Chondrocyte (in vitro differentiated cells): ENCODE measurements at regions not wholly inside any gene's neighbourhood (a gene's known extent, or its start where the extent isn't known, plus 50 kb on each side); places are given as distances from the start of the nearest gene placed in this dataset.

ENCODE experiments used
- DNase-seq: peaks from one replicate; pipeline ENCODE4 v3.0.0; 2021; ENCODE audit warnings: mixed read lengths, low spot score
- H3K27ac Mint-ChIP-seq: one replicate; pipeline ENCODE4 v1.8.0; 2021; ENCODE audit warnings: mild to moderate bottlenecking, moderate library complexity, mixed read lengths; ENCODE audit not compliant: unreplicated experiment
- H3K27me3 Mint-ChIP-seq: 2 replicates; pipeline ENCODE4 v1.8.0; 2021; ENCODE audit warnings: low read depth, mixed read lengths
- H3K36me3 Mint-ChIP-seq: 2 replicates; pipeline ENCODE4 v1.8.0; 2021; ENCODE audit warnings: low read depth, mixed read lengths
- H3K4me1 Mint-ChIP-seq: 2 replicates; pipeline ENCODE4 v1.8.0; 2021; ENCODE audit warnings: low read depth, mild to moderate bottlenecking, mixed read lengths
- H3K4me3 Mint-ChIP-seq: one replicate; pipeline ENCODE4 v1.8.0; 2021; ENCODE audit warnings: mild to moderate bottlenecking, moderate library complexity, mixed read lengths; ENCODE audit not compliant: unreplicated experiment
- H3K9me3 Mint-ChIP-seq: 2 replicates; pipeline ENCODE4 v1.8.0; 2021; ENCODE audit warnings: low read depth, mixed read lengths
- CTCF ChIP-seq: fragments of 200-600 bp; sonication (generic); IDR thresholded peaks from 2 replicates; pipeline ENCODE4 v1.5.0; 2021; ENCODE audit warnings: antibody characterized with exemption, mild to moderate bottlenecking, moderate library complexity

GRCh38 chr13:40124633-40125015 is 469.2 kb downstream of the COG6 start:
- Mint-ChIP-seq H3K36me3 (peaks cover 2% of the 10 kb centered on the region), H3K4me3 (no peak overlapping the region), H3K27ac (no peak overlapping the region), H3K27me3 (no peaks in the 10 kb centered on the region), H3K9me3 (peaks cover 7% of the 10 kb centered on the region), H3K4me1 (peaks cover 45% of the 10 kb centered on the region)
- TF ChIP-seq CTCF, result no peak
- no peak for DNase-seq

GRCh38 chr13:40125336-40125735 is 469.9 kb downstream of the COG6 start:
- DNase-seq, result no peak
- H3K36me3 Mint-ChIP-seq, result peaks cover 2% of the 10 kb centered on the region
- TF ChIP-seq CTCF, result no peak
- H3K4me3 Mint-ChIP-seq, result no peak overlapping the region
- H3K27ac Mint-ChIP-seq, result no peak overlapping the region
- H3K4me1 Mint-ChIP-seq, result peaks cover 38% of the 10 kb centered on the region
- no peaks in the 10 kb centered on the region for H3K27me3 Mint-ChIP-seq
- H3K9me3 Mint-ChIP-seq, result peaks cover 3% of the 10 kb centered on the region

GRCh38 chr13:40126306-40127085 is 471.0 kb downstream of the COG6 start:
- no peak for TF ChIP-seq CTCF
- peak overlapping the region; percentile 25 for H3K27ac Mint-ChIP-seq
- H3K27me3 Mint-ChIP-seq, result no peaks in the 10 kb centered on the region
- peaks cover 29% of the 10 kb centered on the region for H3K4me1 Mint-ChIP-seq
- no peak overlapping the region for H3K4me3 Mint-ChIP-seq
- DNase-seq, result no peak
- H3K36me3 Mint-ChIP-seq, result peaks cover 2% of the 10 kb centered on the region
- H3K9me3 Mint-ChIP-seq, result peaks cover 5% of the 10 kb centered on the region

GRCh38 chr13:40127476-40127875 is 472.0 kb downstream of the COG6 start:
- no peak for TF ChIP-seq CTCF
- DNase-seq, result no peak
- Mint-ChIP-seq H3K4me1 (peaks cover 24% of the 10 kb centered on the region), H3K4me3 (no peak overlapping the region), H3K27ac (no peak overlapping the region), H3K36me3 (peaks cover 2% of the 10 kb centered on the region), H3K27me3 (no peaks in the 10 kb centered on the region), H3K9me3 (peaks cover 5% of the 10 kb centered on the region)

- no peak for DNase-seq
- Mint-ChIP-seq H3K4me1 (peaks cover 24% of the 10 kb centered on the region), H3K4me3 (no peak overlapping the region), H3K27ac (no peak overlapping the region), H3K36me3 (peaks cover 2% of the 10 kb centered on the region), H3K27me3 (no peaks in the 10 kb centered on the region), H3K9me3 (peaks cover 5% of the 10 kb centered on the region)
- no peak for TF ChIP-seq CTCF
Observed at GRCh38 chr13:40127925-40128324, 472.5 kb downstream of the COG6 start.
